ENCODE measurements at regions not wholly inside any gene's neighbourhood (a gene's known extent, or its start where the extent isn't known, plus 50 kb on each side); places are given as distances from the start of the nearest gene placed in this dataset.

- no peaks in the 10 kb centered on the region for H3K9me3 ChIP-seq (ENCODE audit: low read length)
- no peaks in the 10 kb centered on the region for H4K20me1 ChIP-seq (ENCODE audit: low read length)
- intact Hi-C loops (cut with micrococcal nuclease), result no loop called here
- TF ChIP-seq EZH2phosphoT487 (IDR thresholded peaks at IDR 0.05; ENCODE audit: borderline replicate concordance, low read length) (no peak), EZH2 (IDR thresholded peaks at IDR 0.05; ENCODE audit: low read length, unreplicated experiment) (no peak)
- TF ChIP-seq, protein P1, sequence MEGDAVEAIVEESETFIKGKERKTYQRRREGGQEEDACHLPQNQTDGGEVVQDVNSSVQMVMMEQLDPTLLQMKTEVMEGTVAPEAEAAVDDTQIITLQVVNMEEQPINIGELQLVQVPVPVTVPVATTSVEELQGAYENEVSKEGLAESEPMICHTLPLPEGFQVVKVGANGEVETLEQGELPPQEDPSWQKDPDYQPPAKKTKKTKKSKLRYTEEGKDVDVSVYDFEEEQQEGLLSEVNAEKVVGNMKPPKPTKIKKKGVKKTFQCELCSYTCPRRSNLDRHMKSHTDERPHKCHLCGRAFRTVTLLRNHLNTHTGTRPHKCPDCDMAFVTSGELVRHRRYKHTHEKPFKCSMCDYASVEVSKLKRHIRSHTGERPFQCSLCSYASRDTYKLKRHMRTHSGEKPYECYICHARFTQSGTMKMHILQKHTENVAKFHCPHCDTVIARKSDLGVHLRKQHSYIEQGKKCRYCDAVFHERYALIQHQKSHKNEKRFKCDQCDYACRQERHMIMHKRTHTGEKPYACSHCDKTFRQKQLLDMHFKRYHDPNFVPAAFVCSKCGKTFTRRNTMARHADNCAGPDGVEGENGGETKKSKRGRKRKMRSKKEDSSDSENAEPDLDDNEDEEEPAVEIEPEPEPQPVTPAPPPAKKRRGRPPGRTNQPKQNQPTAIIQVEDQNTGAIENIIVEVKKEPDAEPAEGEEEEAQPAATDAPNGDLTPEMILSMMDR (conservative IDR thresholded peaks at IDR 0.05; ENCODE audit: low read depth, low read length), result no peak
- H3K36me3 ChIP-seq (ENCODE audit: low read depth, low read length), result no peaks in the 10 kb centered on the region
- no peak for DNase-seq
- no peak overlapping the region for H3K4me3 ChIP-seq (ENCODE audit: low read length)
- no peak overlapping the region for H2AFZ ChIP-seq (ENCODE audit: low read length)
- H3K79me2 ChIP-seq (ENCODE audit: low read length), result no peaks in the 10 kb centered on the region
- no peak overlapping the region for H3K9ac ChIP-seq (ENCODE audit: low read length)
- H3K27me3 ChIP-seq (ENCODE audit: low read length), result no peaks in the 10 kb centered on the region
- ChIA-PET CTCF (no interaction called here), POLR2A (ENCODE audit: unreplicated experiment) (no interaction called here)
- H3K4me2 ChIP-seq (ENCODE audit: low read length), result peak overlapping the region; percentile 32; the same call in 1 of the 2 replicates
- no peaks in the 10 kb centered on the region for H3K9me2 ChIP-seq (replicated peaks; ENCODE audit: low read length)
- BruUV-seq (replicated peaks), result no TSS peak
- H3F3A ChIP-seq (ENCODE audit: low read length, unreplicated experiment), result no peaks in the 10 kb centered on the region
- no peak overlapping the region for H3K27ac ChIP-seq (ENCODE audit: low read length)
- ATAC-seq, result no peak
- H3K4me1 ChIP-seq (ENCODE audit: insufficient read depth, low read length), result no peaks in the 10 kb centered on the region
Observed at GRCh38 chr13:38180670-38181069, 169.0 kb upstream of the UFM1 start.

- H3K9me3 ChIP-seq (ENCODE audit: low read length), result no peaks in the 10 kb centered on the region
- H3K9me2 ChIP-seq (replicated peaks; ENCODE audit: low read length), result no peaks in the 10 kb centered on the region
- TF ChIP-seq, protein P1 (conservative IDR thresholded peaks at IDR 0.05; ENCODE audit: low read depth, low read length), result no peak
- no peaks in the 10 kb centered on the region for H3K36me3 ChIP-seq (ENCODE audit: low read depth, low read length)
- H3K4me3 ChIP-seq (ENCODE audit: low read length), result no peak overlapping the region
- intact Hi-C loops (cut with micrococcal nuclease), result no loop called here
- ChIA-PET POLR2A (ENCODE audit: unreplicated experiment) (no interaction called here), CTCF (no interaction called here)
- H3K79me2 ChIP-seq (ENCODE audit: low read length), result no peaks in the 10 kb centered on the region
- no peak overlapping the region for H3K4me2 ChIP-seq (ENCODE audit: low read length)
- no peak overlapping the region for H3K27ac ChIP-seq (ENCODE audit: low read length)
- BruUV-seq (replicated peaks), result no TSS peak
- no peaks in the 10 kb centered on the region for H3K27me3 ChIP-seq (ENCODE audit: low read length)
- no peak overlapping the region for H3K9ac ChIP-seq (ENCODE audit: low read length)
- DNase-seq (peak; percentile 23), ATAC-seq (no peak)
- H2AFZ ChIP-seq (ENCODE audit: low read length), result no peak overlapping the region
- no peaks in the 10 kb centered on the region for H4K20me1 ChIP-seq (ENCODE audit: low read length)
- no peaks in the 10 kb centered on the region for H3K4me1 ChIP-seq (ENCODE audit: insufficient read depth, low read length)
- H3F3A ChIP-seq (ENCODE audit: low read length, unreplicated experiment), result no peaks in the 10 kb centered on the region
Observed at GRCh38 chr13:38180126-38180525, 169.5 kb upstream of the UFM1 start.

DNA sequence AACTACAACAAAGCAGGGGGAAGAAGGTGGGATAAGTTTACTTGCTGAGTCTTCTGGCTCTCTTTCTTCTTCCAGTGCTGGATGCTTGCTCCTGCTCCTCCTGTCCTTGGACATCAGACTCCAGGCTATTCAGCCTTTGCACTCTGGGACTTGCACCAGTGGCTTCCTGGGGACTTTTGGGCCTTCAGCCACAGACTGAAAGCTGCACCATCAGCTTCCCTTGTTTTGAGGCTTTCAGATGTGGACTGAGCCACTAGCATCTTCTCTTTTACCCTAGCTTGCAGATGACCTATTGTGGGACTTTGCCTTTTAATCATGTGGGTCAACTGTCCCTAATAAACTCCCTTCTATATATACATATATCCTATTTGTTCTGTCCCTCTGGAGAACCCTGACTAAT, 173.0 kb upstream of the UFM1 start:
- Histone ChIP-seq H3K4me2 (ENCODE audit: low read length) (no peak overlapping the region), H3F3A (ENCODE audit: low read length, unreplicated experiment) (no peaks in the 10 kb centered on the region), H3K4me3 (ENCODE audit: low read length) (no peak overlapping the region), H3K9me3 (ENCODE audit: low read length) (no peaks in the 10 kb centered on the region), H3K36me3 (ENCODE audit: low read depth, low read length) (no peaks in the 10 kb centered on the region), H3K9ac (ENCODE audit: low read length) (no peak overlapping the region), H4K20me1 (ENCODE audit: low read length) (no peaks in the 10 kb centered on the region), H3K27me3 (ENCODE audit: low read length) (no peaks in the 10 kb centered on the region), H2AFZ (ENCODE audit: low read length) (no peak overlapping the region), H3K79me2 (ENCODE audit: low read length) (no peaks in the 10 kb centered on the region), H3K9me2 (replicated peaks; ENCODE audit: low read length) (no peaks in the 10 kb centered on the region), H3K27ac (ENCODE audit: low read length) (no peak overlapping the region), H3K4me1 (ENCODE audit: insufficient read depth, low read length) (no peaks in the 10 kb centered on the region)
- intact Hi-C loops (cut with micrococcal nuclease), result no loop called here
- BruUV-seq (replicated peaks), result no TSS peak
- CTCF ChIA-PET, result no interaction called here
- TF ChIP-seq EZH2phosphoT487 (IDR thresholded peaks at IDR 0.05; ENCODE audit: borderline replicate concordance, low read length) (no peak), EZH2 (IDR thresholded peaks at IDR 0.05; ENCODE audit: low read length, unreplicated experiment) (no peak)
- TF ChIP-seq, protein P1 (conservative IDR thresholded peaks at IDR 0.05; ENCODE audit: low read depth, low read length), result no peak
- ATAC-seq (no peak), DNase-seq (no peak)
- POLR2A ChIA-PET (ENCODE audit: unreplicated experiment), result no interaction called here

All from PC-3 (cell line).